Panc1 (cell line): ENCODE measurements at regions not wholly inside any gene's neighbourhood (a gene's known extent, or its start where the extent isn't known, plus 50 kb on each side); places are given as distances from the start of the nearest gene placed in this dataset.
A peak's percentile ranks its signal among the peaks of the same experiment; 100 is the strongest.

Experiments
- ATAC-seq: fragments of 200-7000 bp; cut with Tn5 transposase; 2 replicates; pipeline ENCODE4 v1.9.1; 2020; ENCODE audit warnings: mild to moderate bottlenecking, moderate library complexity
- BruUV-seq: library from RNA; stranded (reverse); fragments of 400-500 nt; replicated peaks from 2 replicates; lab custom pipeline; 2021; lab: Mats Ljungman, UMichigan
- CTCF ChIA-PET: fragments of 300-600 bp; sonication (Branson Sonifier 250); formaldehyde crosslinking; loops from one replicate; lab custom pipeline; 2022; ENCODE audit warnings: antibody characterized with exemption; lab: Charles Lee
- POLR2A ChIA-PET: fragments of 300-600 bp; sonication (Branson Sonifier 250); formaldehyde crosslinking; loops from one replicate; lab custom pipeline; 2022; ENCODE audit warnings: antibody characterized with exemption; lab: Charles Lee
- DNase-seq: peaks from one replicate; pipeline ENCODE4 v3.0.0-alpha.2; 2010; ENCODE audit warnings: low read depth, low spot score
- H3K27ac ChIP-seq: 2 replicates; pipeline ENCODE4 v1.5.1; 2011; ENCODE audit warnings: mild to moderate bottlenecking, low read length, inconsistent platforms
- H3K27me3 ChIP-seq: fragments of 200-500 bp; sonication (Bioruptor generic); 2 replicates; pipeline ENCODE4 v1.6.0; 2014; ENCODE audit warnings: low read length, inconsistent platforms; ENCODE audit not compliant: control insufficient read depth, insufficient read depth
- H3K36me3 ChIP-seq: fragments of 200-500 bp; sonication (Bioruptor generic); 2 replicates; pipeline ENCODE4 v1.5.1; 2014; ENCODE audit warnings: inconsistent platforms, mild to moderate bottlenecking, low read length, moderate library complexity; ENCODE audit not compliant: control insufficient read depth, insufficient read depth
- H3K4me1 ChIP-seq: 2 replicates; pipeline ENCODE4 v1.5.1; 2011; ENCODE audit warnings: inconsistent platforms, mild to moderate bottlenecking, low read length, moderate library complexity; ENCODE audit not compliant: control insufficient read depth, insufficient read depth
- H3K4me3 ChIP-seq, 2 experiments: 2 replicates each; pipeline ENCODE4 v1.5.1; 2011 to 2012; ENCODE audit warnings: low read depth in 2 of 2, low read length in 2 of 2, mild to moderate bottlenecking in 2 of 2, inconsistent platforms in 1 of 2, moderate library complexity in 1 of 2
- H3K9me3 ChIP-seq: fragments of 200-500 bp; sonication (Bioruptor generic); 2 replicates; pipeline ENCODE4 v1.5.1; 2014; ENCODE audit warnings: low read depth, mild to moderate bottlenecking, inconsistent platforms, low read length, moderate library complexity; ENCODE audit not compliant: control insufficient read depth, insufficient read depth
- POLR2AphosphoS5 ChIP-seq: IDR thresholded peaks from 2 replicates; pipeline ENCODE4 v1.6.1; 2012; ENCODE audit warnings: mild to moderate bottlenecking, low read depth, low read length, moderate library complexity
- SIN3A ChIP-seq: IDR thresholded peaks from 2 replicates; pipeline ENCODE4 v1.6.1; 2012; ENCODE audit warnings: low read depth, mild to moderate bottlenecking, low read length, moderate library complexity, borderline replicate concordance; ENCODE audit not compliant: insufficient read depth
- TCF7L2 ChIP-seq: IDR thresholded peaks from 2 replicates; pipeline ENCODE4 v1.6.1; 2011; ENCODE audit warnings: mild to moderate bottlenecking, low read depth, low read length, inconsistent platforms
- in situ Hi-C: cut with HindIII; loops from 2 replicates; pipeline ENCODE4 v1.10.0; 2016; ENCODE audit warnings: low sequenced_read_pairs, low pct_unique_long_range_greater_than_20kb
- intact Hi-C: fragments of 100-400 bp; cut with micrococcal nuclease; formaldehyde crosslinking; loops from one replicate; pipeline ENCODE4 v1.10.0; 2022; ENCODE audit not compliant: unreplicated experiment
- TF ChIP-seq, protein P1 (sequence below), 2 experiments: IDR thresholded peaks; 2 replicates each; pipeline ENCODE4 v1.6.1; 2011 to 2012; ENCODE audit warnings: low read depth in 2 of 2, control low read depth in 1 of 2, low read length in 1 of 2, mild to moderate bottlenecking in 1 of 2, moderate library complexity in 1 of 2; ENCODE audit not compliant: insufficient read depth in 1 of 2
- TF ChIP-seq, protein P2 (sequence below): fragments of 450-650 bp; IDR thresholded peaks from 2 replicates; pipeline ENCODE4 v1.5.1; 2017; ENCODE audit warnings: mild to moderate bottlenecking

DNA sequence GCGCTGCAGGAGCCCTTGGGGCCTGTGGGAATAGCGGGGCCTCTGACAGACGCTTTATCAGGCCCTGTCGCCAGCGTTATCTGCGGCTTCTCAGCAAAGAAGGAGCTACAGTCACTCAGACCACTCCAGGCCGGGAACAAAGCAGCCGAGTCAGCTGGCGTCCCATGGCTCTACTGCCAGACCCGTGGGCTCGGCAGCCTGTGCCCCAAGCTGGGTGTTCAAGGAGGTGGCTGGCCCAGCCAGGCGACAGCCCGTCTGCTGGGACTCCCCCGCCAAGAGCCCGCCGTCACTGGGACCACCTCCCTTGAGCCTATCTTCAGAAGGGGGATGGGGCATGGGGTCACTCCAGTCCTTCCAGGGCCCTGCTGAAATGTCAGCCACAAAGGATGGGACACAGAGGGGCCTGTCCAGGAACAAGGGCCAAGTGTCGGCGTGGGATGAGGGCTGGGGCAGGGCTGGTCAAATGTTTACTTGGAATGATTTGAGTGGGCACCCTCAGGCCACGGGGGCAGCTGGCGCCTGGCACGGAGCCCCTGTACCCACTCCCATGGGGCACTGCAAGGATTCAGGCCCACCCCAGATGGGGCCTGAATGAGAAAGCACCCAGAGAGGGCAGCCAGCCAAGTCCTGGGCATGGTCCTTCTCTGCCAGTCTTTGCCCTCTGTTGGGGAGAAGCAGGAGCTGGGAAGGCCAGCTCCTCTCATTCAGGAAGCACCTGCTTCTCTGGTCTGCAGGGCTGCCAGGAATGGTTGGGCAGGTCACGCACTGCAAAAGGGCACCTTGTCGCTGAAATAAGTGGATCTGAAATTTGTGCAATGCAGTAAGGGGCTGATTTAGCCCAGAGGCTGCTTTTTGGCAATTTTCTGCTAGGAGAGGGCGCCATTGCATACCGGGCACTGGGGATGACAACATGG, 148.3 kb downstream of the SMAD6 start:
- Histone ChIP-seq H3K27ac (peak overlapping the region; percentile 93), H3K27me3 (no peaks in the 10 kb centered on the region), H3K9me3 (no peaks in the 10 kb centered on the region), H3K4me3 (no peak overlapping the region; a peak in 1 of 4 replicates), H3K4me1 (peaks cover 51% of the 10 kb centered on the region), H3K36me3 (no peaks in the 10 kb centered on the region)
- intact Hi-C loops = loop anchor here (2.0 to 5.0 kb wide), 4 partner anchors 63 to 248 kb away; no protein-coding TSS in a partner anchor
- BruUV-seq = no TSS peak
- ChIA-PET POLR2A (no interaction called here), CTCF (interaction anchor here (0.6 to 2.3 kb wide), 12 partner anchors 8 to 320 kb away, joined by 3 to 11 read pairs (median 6); no protein-coding TSS in a partner anchor)
- no peak for TF ChIP-seq SIN3A
- TF ChIP-seq, protein P1, sequence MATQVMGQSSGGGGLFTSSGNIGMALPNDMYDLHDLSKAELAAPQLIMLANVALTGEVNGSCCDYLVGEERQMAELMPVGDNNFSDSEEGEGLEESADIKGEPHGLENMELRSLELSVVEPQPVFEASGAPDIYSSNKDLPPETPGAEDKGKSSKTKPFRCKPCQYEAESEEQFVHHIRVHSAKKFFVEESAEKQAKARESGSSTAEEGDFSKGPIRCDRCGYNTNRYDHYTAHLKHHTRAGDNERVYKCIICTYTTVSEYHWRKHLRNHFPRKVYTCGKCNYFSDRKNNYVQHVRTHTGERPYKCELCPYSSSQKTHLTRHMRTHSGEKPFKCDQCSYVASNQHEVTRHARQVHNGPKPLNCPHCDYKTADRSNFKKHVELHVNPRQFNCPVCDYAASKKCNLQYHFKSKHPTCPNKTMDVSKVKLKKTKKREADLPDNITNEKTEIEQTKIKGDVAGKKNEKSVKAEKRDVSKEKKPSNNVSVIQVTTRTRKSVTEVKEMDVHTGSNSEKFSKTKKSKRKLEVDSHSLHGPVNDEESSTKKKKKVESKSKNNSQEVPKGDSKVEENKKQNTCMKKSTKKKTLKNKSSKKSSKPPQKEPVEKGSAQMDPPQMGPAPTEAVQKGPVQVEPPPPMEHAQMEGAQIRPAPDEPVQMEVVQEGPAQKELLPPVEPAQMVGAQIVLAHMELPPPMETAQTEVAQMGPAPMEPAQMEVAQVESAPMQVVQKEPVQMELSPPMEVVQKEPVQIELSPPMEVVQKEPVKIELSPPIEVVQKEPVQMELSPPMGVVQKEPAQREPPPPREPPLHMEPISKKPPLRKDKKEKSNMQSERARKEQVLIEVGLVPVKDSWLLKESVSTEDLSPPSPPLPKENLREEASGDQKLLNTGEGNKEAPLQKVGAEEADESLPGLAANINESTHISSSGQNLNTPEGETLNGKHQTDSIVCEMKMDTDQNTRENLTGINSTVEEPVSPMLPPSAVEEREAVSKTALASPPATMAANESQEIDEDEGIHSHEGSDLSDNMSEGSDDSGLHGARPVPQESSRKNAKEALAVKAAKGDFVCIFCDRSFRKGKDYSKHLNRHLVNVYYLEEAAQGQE (IDR thresholded peaks at IDR 0.05; ENCODE audit: insufficient read depth in 1 of 2, low read depth in 2 of 2, low read length in 1 of 2) = no peak
- TF ChIP-seq TCF7L2 = no peak
- TF ChIP-seq POLR2AphosphoS5 = no peak
- TF ChIP-seq, protein P2, sequence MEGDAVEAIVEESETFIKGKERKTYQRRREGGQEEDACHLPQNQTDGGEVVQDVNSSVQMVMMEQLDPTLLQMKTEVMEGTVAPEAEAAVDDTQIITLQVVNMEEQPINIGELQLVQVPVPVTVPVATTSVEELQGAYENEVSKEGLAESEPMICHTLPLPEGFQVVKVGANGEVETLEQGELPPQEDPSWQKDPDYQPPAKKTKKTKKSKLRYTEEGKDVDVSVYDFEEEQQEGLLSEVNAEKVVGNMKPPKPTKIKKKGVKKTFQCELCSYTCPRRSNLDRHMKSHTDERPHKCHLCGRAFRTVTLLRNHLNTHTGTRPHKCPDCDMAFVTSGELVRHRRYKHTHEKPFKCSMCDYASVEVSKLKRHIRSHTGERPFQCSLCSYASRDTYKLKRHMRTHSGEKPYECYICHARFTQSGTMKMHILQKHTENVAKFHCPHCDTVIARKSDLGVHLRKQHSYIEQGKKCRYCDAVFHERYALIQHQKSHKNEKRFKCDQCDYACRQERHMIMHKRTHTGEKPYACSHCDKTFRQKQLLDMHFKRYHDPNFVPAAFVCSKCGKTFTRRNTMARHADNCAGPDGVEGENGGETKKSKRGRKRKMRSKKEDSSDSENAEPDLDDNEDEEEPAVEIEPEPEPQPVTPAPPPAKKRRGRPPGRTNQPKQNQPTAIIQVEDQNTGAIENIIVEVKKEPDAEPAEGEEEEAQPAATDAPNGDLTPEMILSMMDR = no peak
- no peak for ATAC-seq
- in situ Hi-C loops = no loop called here
- DNase-seq = no peak

DNA sequence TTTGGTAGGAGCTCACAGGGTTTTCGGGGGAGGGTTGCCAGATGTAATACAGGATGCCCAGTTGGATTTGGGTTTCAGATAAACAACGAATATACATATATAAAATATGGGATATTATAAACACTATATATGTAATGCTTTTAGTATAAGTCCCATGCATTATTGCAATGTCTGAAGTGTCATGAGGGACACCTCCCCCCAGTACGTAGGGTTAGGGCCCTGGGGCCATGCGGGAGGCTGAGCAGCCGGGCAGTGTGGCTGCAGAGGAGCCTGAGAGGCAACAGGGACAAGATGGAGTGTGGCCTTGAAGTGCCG, 148.9 kb downstream of the SMAD6 start:
- intact Hi-C loops = loop anchor here (2.0 to 5.0 kb wide), 4 partner anchors 64 to 248 kb away; no protein-coding TSS in a partner anchor
- TF ChIP-seq, protein P2 = no peak
- TF ChIP-seq TCF7L2 = peak; percentile 44; the same call in 1 of the 2 replicates
- H3K36me3 ChIP-seq = no peaks in the 10 kb centered on the region
- H3K27me3 ChIP-seq = no peaks in the 10 kb centered on the region
- in situ Hi-C loops = no loop called here
- peak overlapping the region in 1 of 2 experiments; percentile 7; a peak in 1 of 4 replicates for H3K4me3 ChIP-seq
- no peak for DNase-seq
- H3K27ac ChIP-seq = peak overlapping the region; percentile 93
- no TSS peak for BruUV-seq
- peaks cover 54% of the 10 kb centered on the region for H3K4me1 ChIP-seq
- ATAC-seq = no peak
- POLR2A ChIA-PET = interaction anchor here (0.6 kb wide), 2 partner anchors 35 to 58 kb away, joined by 5 to 7 read pairs; no protein-coding TSS in a partner anchor
- H3K9me3 ChIP-seq = no peaks in the 10 kb centered on the region
- CTCF ChIA-PET = interaction anchor here (0.6 to 2.3 kb wide), 16 partner anchors 10 to 274 kb away, joined by 3 to 11 read pairs (median 5); no protein-coding TSS in a partner anchor
